ENCODE measurements at regions not wholly inside any gene's neighbourhood (a gene's known extent, or its start where the extent isn't known, plus 50 kb on each side); places are given as distances from the start of the nearest gene placed in this dataset.

GRCh38 chr19:16000024-16000663, 51.3 kb downstream of the OR10H4 start:
- DNase-seq (ENCODE audit: low read depth), result no peak

GRCh38 chr19:16001481-16002312, 52.9 kb downstream of the OR10H4 start:
- peak; percentile 32 for DNase-seq (ENCODE audit: low read depth)

GRCh38 chr19:16002406-16003384, 53.9 kb downstream of the OR10H4 start:
- DNase-seq (ENCODE audit: low read depth), result no peak

- no peak for DNase-seq (ENCODE audit: low read depth)
Observed at GRCh38 chr19:16003391-16003790, 54.6 kb downstream of the OR10H4 start.

- DNase-seq (ENCODE audit: low read depth), result no peak
Observed at GRCh38 chr19:16005925-16006324, 57.1 kb downstream of the OR10H4 start.

GRCh38 chr19:16012552-16012951, 63.7 kb upstream of the TPM4 start:
- no peak for DNase-seq (ENCODE audit: low read depth)

GRCh38 chr19:16013181-16013850, 63.0 kb upstream of the TPM4 start:
- no peak for DNase-seq (ENCODE audit: low read depth)

GRCh38 chr19:16013851-16014840, 62.1 kb upstream of the TPM4 start:
- DNase-seq (ENCODE audit: low read depth), result no peak

- DNase-seq (ENCODE audit: low read depth), result no peak
Observed at GRCh38 chr19:16014923-16015804, 61.1 kb upstream of the TPM4 start.

- DNase-seq (ENCODE audit: low read depth), result no peak
Observed at GRCh38 chr19:16015805-16016173, 60.5 kb upstream of the TPM4 start.

- DNase-seq (ENCODE audit: low read depth), result no peak
Observed at GRCh38 chr19:16016226-16017137, 59.8 kb upstream of the TPM4 start.

GRCh38 chr19:16017138-16017490, 59.2 kb upstream of the TPM4 start:
- DNase-seq (ENCODE audit: low read depth), result no peak

- DNase-seq (ENCODE audit: low read depth), result no peak
Observed at GRCh38 chr19:16018106-16018755, 58.1 kb upstream of the TPM4 start.

GRCh38 chr19:16018801-16019551, 57.3 kb upstream of the TPM4 start:
- no peak for DNase-seq (ENCODE audit: low read depth)

- DNase-seq (ENCODE audit: low read depth), result no peak
Observed at GRCh38 chr19:16019691-16020448, 56.4 kb upstream of the TPM4 start.

GRCh38 chr19:16021796-16022195, 54.5 kb upstream of the TPM4 start:
- DNase-seq (ENCODE audit: low read depth), result no peak

- no peak for DNase-seq (ENCODE audit: low read depth)
Observed at GRCh38 chr19:16022251-16022650, 54.0 kb upstream of the TPM4 start.

Measured in activated T-cell treated with anti-CD3 and anti-CD28 coated beads for 24 hours (primary cell).